C4-2B (cell line): ENCODE measurements at regions not wholly inside any gene's neighbourhood (a gene's known extent, or its start where the extent isn't known, plus 50 kb on each side); places are given as distances from the start of the nearest gene placed in this dataset.

Experiments
- H3K27ac ChIP-seq: fragments of 450-650 bp; 2 replicates; pipeline ENCODE4 v1.5.1; 2017
- ZFX ChIP-seq: fragments of 450-650 bp; IDR thresholded peaks from 2 replicates; pipeline ENCODE4 v1.6.1; 2017
- TF ChIP-seq, protein P1 (sequence below): fragments of 450-650 bp; conservative IDR thresholded peaks from 2 replicates; pipeline ENCODE4 v1.5.1; 2017; ENCODE audit warnings: mild to moderate bottlenecking

- TF ChIP-seq, protein P1, sequence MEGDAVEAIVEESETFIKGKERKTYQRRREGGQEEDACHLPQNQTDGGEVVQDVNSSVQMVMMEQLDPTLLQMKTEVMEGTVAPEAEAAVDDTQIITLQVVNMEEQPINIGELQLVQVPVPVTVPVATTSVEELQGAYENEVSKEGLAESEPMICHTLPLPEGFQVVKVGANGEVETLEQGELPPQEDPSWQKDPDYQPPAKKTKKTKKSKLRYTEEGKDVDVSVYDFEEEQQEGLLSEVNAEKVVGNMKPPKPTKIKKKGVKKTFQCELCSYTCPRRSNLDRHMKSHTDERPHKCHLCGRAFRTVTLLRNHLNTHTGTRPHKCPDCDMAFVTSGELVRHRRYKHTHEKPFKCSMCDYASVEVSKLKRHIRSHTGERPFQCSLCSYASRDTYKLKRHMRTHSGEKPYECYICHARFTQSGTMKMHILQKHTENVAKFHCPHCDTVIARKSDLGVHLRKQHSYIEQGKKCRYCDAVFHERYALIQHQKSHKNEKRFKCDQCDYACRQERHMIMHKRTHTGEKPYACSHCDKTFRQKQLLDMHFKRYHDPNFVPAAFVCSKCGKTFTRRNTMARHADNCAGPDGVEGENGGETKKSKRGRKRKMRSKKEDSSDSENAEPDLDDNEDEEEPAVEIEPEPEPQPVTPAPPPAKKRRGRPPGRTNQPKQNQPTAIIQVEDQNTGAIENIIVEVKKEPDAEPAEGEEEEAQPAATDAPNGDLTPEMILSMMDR, result no peak
- no peak for TF ChIP-seq ZFX
- no peak overlapping the region for H3K27ac ChIP-seq
Measured at GRCh38 chr1:195337646-195338045, 1270.6 kb downstream of the KCNT2 start.

DNA sequence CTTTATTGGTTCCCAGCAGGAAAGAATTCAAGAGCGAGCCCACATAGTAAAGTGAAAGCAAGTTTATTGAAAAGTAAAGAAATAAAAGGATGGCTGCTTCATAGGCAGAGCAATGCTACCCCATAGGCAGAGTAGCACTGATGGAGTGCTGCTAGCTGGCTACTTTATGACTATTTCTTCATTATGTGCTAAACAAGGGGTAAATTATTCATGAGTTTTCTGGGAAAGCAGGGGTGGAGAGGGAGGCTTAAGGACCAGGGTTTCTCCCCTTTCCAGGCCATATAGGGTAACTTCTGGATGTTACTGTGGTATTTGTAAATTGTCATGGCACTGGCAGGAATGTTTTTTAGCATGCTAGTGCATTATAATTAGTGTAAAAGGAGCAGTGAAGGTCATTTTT, 1271.4 kb downstream of the KCNT2 start:
- TF ChIP-seq ZFX, result no peak
- TF ChIP-seq, protein P1, result no peak
- H3K27ac ChIP-seq, result no peak overlapping the region

GRCh38 chr1:195335541-195335940, 1272.7 kb downstream of the KCNT2 start:
- no peak overlapping the region for H3K27ac ChIP-seq
- no peak for TF ChIP-seq ZFX
- TF ChIP-seq, protein P1, result no peak

- no peak overlapping the region for H3K27ac ChIP-seq
- TF ChIP-seq ZFX, result no peak
- TF ChIP-seq, protein P1, result no peak
Measured at GRCh38 chr1:195332102-195332501, 1276.1 kb downstream of the KCNT2 start.

GRCh38 chr1:195328681-195329080, 1279.6 kb downstream of the KCNT2 start:
- H3K27ac ChIP-seq, result no peak overlapping the region
- TF ChIP-seq, protein P1, result no peak
- TF ChIP-seq ZFX, result no peak

GRCh38 chr1:195328102-195328501, 1280.1 kb downstream of the KCNT2 start:
- TF ChIP-seq, protein P1, result no peak
- no peak for TF ChIP-seq ZFX
- no peak overlapping the region for H3K27ac ChIP-seq

DNA sequence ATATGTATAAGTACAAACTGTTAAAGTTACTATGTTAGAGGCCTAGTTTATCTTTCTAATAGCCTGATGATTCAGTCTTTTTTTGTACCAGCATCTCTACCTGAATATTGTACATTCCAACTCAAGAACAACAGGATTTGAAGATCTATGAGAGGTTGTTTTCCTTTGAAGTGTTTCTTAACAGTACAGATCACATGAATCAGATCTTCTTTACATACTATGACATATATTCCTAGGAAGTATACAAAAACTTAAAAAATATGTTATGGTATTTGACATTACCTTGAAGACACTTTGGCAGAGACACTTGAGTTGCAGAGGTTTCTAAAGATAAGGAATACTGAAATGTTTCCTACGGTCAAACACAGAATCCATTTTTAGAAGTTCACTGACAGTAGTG, 1280.9 kb downstream of the KCNT2 start:
- TF ChIP-seq ZFX, result no peak
- TF ChIP-seq, protein P1, result no peak
- no peak overlapping the region for H3K27ac ChIP-seq
